LNCAP (cell line): ENCODE measurements at regions not wholly inside any gene's neighbourhood (a gene's known extent, or its start where the extent isn't known, plus 50 kb on each side); places are given as distances from the start of the nearest gene placed in this dataset.

Source experiments
- TF ChIP-seq, protein P1 (sequence below): fragments of 450-650 bp; IDR thresholded peaks from 2 replicates; pipeline ENCODE4 v1.5.1; 2017; ENCODE audit warnings: mild to moderate bottlenecking

DNA sequence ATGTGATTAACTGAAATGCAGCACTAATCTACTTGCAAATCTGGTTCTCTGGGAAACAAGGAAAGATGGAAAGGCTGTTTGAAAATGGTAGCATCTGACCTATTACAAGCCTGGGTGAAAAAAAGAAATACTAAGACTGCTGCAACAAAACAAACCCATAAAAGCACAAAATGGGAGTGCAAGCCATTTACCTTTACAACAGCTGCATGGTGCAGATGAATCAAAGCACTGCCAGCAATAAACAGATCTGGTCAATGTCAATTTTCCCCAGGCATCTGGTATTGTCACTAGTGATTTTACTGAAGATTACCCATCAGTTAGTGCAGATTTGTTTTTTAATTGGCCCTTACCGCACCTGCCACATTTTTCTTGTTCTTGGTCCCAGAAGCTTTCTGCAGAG, 1341.7 kb downstream of the PLA2G4A start:
- TF ChIP-seq, protein P1, sequence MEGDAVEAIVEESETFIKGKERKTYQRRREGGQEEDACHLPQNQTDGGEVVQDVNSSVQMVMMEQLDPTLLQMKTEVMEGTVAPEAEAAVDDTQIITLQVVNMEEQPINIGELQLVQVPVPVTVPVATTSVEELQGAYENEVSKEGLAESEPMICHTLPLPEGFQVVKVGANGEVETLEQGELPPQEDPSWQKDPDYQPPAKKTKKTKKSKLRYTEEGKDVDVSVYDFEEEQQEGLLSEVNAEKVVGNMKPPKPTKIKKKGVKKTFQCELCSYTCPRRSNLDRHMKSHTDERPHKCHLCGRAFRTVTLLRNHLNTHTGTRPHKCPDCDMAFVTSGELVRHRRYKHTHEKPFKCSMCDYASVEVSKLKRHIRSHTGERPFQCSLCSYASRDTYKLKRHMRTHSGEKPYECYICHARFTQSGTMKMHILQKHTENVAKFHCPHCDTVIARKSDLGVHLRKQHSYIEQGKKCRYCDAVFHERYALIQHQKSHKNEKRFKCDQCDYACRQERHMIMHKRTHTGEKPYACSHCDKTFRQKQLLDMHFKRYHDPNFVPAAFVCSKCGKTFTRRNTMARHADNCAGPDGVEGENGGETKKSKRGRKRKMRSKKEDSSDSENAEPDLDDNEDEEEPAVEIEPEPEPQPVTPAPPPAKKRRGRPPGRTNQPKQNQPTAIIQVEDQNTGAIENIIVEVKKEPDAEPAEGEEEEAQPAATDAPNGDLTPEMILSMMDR, result no peak

DNA sequence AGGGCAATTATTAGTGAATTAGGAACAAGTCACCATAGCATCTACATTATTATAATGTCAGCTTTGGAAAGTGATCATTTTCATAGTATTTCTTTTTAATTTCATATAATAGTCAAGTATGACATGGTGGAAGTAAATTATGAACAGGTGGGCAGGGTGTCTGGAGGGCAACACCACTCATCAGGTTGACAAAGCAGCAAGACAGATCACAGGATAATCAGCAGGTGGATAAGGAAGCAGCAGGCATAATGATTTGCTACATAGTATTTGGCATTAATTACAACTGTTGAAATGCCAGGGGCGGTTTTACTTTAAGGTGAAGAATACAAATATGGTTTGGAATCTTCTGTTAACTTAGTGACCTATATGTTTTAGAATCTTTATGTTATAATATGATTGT, 1342.2 kb downstream of the PLA2G4A start:
- TF ChIP-seq, protein P1, result no peak

DNA sequence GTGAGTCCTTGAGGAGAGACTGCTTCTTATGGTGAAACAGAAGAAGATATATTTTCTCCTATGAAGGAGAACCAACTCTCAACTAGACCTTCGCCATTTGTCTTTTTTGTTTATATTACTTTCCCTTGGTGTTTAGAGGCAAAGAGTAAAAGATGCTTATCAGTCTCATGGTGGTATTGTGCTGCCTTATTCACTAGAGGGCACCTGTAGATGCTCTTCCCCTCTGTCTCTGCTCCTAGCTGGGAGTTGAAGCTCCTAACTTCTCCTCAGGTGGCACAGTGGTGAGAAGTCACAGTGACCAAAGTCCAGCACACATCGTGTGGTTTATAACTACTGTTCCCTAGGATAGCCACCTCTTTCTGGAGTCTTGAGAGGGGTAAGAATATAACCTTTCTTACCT, 1359.6 kb downstream of the PLA2G4A start:
- TF ChIP-seq, protein P1, result 0 out of 2 replicates have a peak, but pooled peaks have one; percentile 24

DNA sequence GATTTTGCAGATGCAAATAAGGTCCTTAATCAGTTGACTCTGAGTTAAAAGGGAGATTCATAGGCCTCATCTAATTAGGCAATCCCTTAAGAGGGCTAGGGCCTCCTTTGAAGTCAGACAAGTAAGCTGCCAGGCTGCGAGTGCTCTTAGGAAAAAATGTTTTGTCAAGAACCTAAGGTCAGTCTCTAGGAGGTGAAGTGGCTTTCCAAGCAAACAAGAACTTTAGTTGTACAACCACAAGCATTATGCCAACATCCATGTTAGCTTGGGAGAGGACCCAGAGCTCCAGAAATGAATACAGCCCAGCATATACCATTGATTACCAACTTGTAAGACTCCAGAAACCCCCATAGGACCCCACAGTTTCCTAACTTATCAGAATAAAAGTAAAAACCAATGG, 1366.2 kb downstream of the PLA2G4A start:
- TF ChIP-seq, protein P1, result no peak

DNA sequence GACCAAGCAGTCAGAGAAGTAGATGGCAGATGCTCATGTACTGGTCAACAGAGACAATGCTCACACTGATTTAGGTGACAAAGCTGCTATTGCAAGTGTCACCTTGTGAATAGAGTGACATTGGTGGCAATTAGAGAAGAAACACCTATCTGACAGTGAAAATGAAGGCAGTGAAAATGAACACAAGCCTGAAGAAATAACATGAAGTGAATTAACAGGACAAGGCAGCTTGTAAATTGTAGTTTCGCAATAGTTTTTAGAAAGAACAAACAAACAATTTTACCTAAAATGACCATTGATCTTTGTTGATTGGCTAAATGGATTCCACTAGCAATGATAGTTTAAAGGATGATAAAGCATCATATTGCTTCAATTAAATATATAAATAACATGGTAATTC, 1389.5 kb downstream of the PLA2G4A start:
- TF ChIP-seq, protein P1, result no peak

DNA sequence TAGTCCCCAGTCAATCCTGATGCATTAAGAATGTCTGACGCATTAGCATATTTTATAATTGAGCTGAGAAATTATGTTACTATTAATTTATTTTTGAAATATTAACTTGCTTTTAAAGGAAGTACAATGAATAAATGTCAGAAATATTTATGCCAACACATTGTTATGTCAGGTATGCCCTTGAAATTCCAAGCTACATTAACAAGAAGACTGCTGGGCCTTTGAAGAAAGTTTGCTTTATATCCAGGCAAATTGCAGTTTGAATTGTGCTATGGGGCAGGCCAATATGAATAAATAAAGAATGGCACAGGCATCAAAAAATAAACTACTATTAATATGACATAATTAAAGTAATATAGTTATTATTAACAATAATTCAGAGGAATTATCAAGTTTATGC, 1391.3 kb downstream of the PLA2G4A start:
- TF ChIP-seq, protein P1, result no peak

DNA sequence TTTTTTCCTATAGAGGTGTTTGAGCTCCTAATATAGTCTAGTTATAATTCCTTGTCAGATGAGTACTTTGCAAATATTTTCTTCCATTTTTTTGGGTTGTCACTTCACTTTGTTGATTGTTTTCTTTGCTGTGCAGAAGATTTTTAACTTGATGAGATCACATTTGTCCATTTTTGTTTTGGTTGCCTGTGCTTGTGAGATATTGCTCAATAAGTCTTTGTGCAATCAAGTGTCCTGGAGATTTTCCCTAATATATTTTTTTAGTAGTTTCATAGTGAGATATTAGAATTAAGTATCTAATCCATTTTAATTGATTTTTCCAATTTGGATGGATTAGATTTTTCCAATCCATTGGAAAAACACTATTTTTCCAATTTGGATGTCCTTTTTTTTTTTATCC, 1395.5 kb downstream of the PLA2G4A start:
- TF ChIP-seq, protein P1, result no peak

DNA sequence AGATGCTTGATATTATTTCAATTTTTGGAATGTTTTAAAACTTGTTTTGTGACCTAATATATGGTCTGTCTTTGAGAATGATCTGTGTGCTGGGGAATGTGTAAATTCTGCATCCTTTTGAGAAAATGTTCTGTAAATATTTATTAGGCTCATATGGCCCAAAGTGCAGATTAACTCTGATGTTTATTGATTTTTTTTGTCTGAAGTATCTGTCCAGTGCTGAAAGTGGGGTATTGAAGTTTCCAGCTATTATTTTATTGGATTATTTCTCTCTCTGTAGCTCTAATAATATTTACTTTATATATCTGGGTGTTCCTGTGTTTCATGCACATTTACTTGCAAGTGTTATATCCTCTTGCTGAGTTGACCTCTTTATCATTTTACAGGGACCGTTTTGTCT, 1397.2 kb downstream of the PLA2G4A start:
- TF ChIP-seq, protein P1, result no peak
